NCI-H524 (cell line): ENCODE measurements at regions not wholly inside any gene's neighbourhood (a gene's known extent, or its start where the extent isn't known, plus 50 kb on each side); places are given as distances from the start of the nearest gene placed in this dataset.
A peak's percentile ranks its signal among the peaks of the same experiment; 100 is the strongest.

ENCODE experiments used
- DNase-seq, 2 experiments: peaks; one replicate each; lab custom pipeline; 2025; lab: John Stamatoyannopoulos, UW

GRCh38 chr3:69441040-69441439 lies 55.2 kb upstream of the FRMD4B start:
- DNase-seq = no peak

- peak in 1 of 2 experiments; percentile 24 for DNase-seq
Measured at GRCh38 chr3:69439643-69440270, 53.9 kb upstream of the FRMD4B start.

- DNase-seq = no peak
Measured at GRCh38 chr3:69438476-69438875, 52.6 kb upstream of the FRMD4B start.

GRCh38 chr3:69435274-69436265 lies 49.7 kb upstream of the FRMD4B start:
- DNase-seq = no peak
